NCI-H774 (cell line): ENCODE measurements at regions not wholly inside any gene's neighbourhood (a gene's known extent, or its start where the extent isn't known, plus 50 kb on each side); places are given as distances from the start of the nearest gene placed in this dataset.
A peak's percentile ranks its signal among the peaks of the same experiment; 100 is the strongest.

Source experiments
- DNase-seq: peaks from one replicate; lab custom pipeline; 2025; lab: John Stamatoyannopoulos, UW

GRCh38 chr14:94960285-94961001 lies 190.5 kb upstream of the GSC start:
- no peak for DNase-seq

GRCh38 chr14:94953541-94954260 lies 183.8 kb upstream of the GSC start:
- no peak for DNase-seq

DNA sequence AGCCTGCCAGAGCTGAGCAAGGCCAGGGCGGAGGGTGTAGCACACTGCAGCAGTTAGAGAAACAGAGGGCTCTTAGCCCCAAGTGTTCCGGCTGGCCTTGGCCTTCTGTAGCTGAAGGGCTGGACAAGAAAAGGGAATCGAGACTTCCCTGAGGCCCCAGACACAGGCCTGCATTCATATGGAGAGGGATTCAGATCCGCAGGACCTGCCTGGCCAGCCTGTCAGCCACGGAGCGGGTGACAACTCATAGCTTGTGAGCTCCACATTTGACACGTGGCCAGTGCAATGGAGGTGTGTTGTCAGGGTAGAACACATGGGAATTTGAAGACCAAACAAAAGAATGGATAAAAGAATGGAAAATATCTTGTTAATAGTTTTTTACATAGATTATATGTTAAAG lies 182.2 kb upstream of the GSC start:
- no peak for DNase-seq

DNA sequence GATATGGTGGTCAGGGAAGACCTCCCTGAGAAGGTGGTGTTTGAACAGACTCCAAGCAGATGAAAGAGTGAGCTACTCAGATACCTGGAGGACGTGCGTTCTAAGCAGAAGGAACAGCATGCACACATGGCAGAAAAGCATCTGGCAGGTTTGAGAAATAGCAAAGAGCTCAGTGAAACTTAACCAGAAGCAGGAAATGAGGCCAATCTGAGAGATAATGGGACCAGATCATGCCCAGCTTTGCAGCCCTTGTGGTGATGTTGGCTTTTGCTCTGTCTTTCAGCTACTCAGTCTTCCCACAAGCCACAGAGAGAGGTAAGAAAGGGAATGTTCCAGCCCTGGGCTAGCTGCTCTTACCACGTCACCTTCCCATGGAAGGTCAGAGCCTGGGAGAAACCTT lies 176.3 kb upstream of the GSC start:
- DNase-seq, result no peak

- no peak for DNase-seq
These were observed 175.7 kb upstream of the GSC start for GRCh38 chr14:94945615-94946014.

DNA sequence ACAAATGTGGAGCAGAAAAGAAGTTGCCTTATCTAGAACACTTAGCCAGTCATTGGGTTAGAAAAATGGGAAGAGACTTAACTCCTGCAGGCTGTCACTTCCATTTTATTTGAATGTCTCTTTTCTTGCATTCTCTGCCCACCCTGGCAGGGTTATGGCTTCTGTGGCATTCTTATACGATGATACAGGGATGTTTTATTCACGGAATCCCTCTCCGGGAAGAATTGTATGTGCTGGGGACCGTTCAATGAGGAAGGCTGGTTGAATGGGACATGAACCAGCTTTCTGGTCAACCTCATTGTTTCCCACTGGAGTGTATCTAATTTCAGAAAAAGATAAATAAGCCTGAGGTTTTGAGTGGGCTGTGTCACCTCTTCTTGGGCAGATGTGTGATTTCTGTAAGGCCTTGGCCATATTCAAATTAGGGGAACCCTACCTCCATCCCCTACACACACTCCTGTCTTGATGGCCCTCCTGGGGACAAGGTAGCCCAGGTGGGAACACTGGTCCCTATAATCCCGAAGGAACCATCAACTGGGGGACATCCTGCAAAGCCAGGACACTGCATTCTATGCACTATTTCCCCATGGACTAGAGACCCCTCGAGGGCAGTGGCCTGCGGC lies 174.8 kb upstream of the GSC start:
- no peak for DNase-seq

DNA sequence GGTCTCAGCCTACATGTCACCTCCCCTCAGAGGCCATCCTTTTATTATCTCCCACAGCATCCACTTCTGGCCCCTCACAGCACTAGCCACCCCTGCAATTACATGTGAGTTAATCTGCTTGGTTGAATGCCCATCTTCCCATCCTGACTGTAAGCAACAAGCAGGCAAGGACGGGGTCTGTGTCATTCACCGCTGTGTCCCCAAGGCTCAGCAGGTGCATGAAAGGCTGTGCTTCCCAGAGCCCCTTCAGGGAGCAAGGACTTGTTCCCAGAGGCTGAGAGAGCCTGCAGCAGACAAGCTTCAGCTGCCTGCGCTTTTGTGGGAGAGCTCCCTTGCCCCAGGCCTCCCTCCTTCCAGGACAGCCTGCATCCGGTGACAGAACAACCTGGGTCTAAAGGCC lies 172.7 kb upstream of the GSC start:
- no peak for DNase-seq

GRCh38 chr14:94941311-94941710 lies 171.4 kb upstream of the GSC start:
- DNase-seq, result no peak

GRCh38 chr14:94940263-94940993 lies 170.5 kb upstream of the GSC start:
- DNase-seq, result no peak

DNA sequence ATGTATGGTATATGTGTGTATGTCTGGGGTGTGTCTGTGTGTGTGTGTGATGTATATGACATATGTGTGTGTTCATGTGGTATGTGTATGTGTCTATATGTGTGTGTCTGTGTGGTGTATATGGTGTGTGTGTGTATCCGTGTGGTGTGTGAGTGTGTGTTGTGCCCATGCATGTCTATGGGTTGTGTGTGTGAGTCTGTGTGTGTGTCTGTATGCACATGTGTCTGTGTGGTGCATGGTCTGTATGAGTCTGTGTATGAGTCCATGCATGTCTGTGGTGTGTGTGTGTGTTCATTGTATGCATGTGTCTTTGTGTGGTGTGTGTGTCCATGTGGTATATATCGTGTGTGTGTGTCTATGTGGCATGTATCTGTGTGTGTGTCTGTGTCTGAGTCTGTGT lies 168.1 kb upstream of the GSC start:
- no peak for DNase-seq

DNA sequence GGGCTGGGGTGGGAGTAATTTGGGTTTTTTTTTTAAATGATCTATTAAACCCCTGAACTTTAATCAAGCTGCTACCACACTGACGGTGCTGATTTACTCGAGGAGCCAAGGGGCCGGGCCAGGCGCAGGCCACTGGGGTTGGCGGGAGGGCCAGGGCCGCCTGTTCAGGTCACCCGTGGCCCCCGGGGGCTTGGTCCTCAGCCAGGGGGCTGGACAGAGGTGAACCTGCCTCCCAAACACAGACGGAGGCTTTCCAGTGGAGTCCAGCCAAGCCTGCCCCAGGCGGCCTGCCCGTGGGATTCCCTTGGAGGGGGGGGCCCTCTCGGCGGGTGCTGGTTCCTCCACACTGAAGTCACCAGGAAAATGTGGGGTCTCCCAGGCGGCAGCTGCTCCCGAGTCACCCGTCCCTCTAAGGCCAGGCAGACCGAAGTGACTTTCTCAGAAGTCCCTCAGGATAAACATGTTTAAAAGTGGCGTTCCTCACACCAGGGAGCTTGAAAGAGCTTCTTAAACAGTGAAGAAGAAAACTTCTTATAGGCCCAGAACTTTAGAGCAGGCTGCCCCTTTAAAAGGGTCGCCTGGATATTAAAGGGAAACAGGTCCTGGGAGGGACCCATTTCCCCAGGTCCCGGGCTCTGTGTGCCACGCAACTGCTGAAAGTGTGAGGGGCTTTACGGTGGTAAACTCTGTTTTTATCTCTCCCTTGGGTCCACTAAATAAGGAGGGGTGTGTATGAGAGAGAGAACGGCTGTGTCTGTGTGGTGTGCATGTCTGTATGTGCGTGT lies 167.2 kb upstream of the GSC start:
- no peak for DNase-seq

DNA sequence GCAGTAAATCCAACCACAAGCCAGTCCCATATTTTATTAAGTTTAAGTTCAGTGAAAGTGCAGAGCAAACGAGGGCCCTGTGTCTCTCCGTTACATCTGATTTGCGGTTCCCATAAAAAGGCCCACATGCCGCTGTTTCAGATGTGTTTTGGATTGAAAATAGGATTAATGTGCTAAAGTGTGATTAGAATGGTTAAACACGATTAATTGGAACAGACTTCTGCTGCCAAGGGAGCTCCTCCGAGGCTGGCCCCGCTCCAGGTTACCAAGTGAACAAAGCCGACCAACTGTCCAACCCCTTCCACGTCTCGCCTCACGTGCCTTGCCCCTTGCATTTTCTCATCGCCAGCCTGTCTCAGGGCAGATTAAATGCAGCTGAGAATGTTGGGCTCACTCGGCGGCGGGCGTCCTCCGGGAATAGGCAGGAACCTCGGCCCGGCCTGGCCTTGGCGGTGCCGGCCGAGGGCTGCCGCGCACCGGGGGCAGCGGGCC lies 166.5 kb upstream of the GSC start:
- peak; percentile 46 for DNase-seq

- no peak for DNase-seq
These were observed 165.9 kb upstream of the GSC start for GRCh38 chr14:94935706-94936300.

GRCh38 chr14:94934276-94934810 lies 164.4 kb upstream of the GSC start:
- DNase-seq, result no peak

DNA sequence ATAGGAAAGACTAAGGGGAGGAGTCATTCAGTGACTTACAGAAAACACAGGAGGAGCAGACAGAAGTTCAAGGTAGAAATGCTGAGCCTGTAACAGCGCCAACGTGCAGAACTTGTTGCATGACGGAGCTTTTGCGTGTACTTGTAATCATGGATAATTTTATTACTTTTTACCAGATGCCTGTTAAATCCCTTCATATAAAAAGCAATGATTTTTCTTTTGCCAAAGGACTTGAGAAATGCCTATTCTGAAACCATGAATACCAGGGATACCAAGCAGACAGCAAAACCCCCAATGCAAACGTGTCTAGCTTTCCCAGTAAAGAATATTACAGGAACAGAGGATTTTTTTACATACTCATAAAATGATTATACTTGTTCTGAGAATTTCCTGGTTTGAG lies 163.6 kb upstream of the GSC start:
- no peak for DNase-seq

DNA sequence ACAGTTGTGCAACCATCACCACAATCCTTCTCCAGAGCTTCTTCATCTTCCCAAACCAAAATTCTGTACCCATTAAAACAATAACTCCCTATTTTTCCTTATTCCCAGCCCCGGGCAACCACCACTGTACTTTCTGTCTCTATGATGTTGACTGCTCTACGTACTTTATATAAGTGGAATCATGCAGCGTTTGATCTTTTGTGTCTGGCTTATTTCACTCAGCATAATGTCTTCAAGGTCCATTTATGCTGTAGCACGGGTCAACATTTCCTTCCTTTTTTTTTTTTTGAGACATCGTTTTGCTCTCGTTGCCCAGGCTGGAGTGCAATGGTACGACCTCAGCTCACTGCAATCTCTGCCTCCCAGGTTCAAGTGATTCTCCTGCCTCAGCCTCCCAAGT lies 162.7 kb upstream of the GSC start:
- DNase-seq, result no peak

DNA sequence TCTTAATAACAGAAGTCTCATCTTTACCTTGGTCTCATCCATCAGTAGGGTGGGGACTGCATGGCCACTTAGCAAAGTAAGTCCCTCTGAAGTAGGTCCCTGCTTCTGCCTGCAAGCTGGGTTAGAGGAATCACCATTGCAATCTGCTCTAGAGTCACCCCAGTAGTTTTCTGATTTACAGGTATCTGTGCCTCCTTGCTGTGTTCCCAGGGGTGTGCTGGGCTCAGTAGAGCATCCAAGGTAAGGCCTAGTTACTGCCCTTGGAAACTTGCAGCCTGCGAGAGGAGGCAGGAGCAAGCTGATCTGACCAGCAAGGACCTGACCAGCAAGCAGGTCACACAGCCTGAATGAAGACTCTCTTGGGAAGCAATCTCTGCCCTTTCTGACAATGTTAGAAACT lies 160.8 kb upstream of the GSC start:
- DNase-seq, result no peak

DNA sequence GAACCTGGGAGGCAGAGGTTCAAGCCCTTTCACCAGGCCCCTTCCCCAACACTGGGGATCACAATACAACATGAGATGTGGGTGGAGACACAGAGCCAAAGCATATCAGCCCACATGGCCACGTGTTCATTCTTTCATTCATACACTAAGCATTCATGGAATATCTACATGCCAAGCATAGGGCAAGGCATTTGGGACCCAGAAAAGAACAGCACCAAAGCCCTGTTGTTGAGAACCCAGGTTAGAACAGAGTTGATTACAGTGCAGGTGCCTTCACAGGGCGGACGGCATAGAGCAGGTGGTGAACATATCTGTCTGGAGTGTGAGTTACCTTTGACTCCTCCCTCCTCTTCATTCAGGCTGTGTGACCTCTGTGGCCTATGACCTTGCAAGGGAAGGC lies 159.4 kb upstream of the GSC start:
- DNase-seq, result no peak

GRCh38 chr14:94926176-94926575 lies 156.3 kb upstream of the GSC start:
- no peak for DNase-seq

GRCh38 chr14:94925416-94926173 lies 155.7 kb upstream of the GSC start:
- no peak for DNase-seq
